SJSA1 (cell line): ENCODE measurements at regions not wholly inside any gene's neighbourhood (a gene's known extent, or its start where the extent isn't known, plus 50 kb on each side); places are given as distances from the start of the nearest gene placed in this dataset.

ENCODE experiments used
- DNase-seq, 2 experiments: peaks; one replicate each; pipeline ENCODE4 v3.0.0-alpha.2; 2015 to 2020; ENCODE audit warnings: low spot score in 2 of 2, low read depth in 1 of 2
- H3K27ac ChIP-seq: fragments of 250-450 bp; sonication (Bioruptor Pico); 2 replicates; pipeline ENCODE4 v1.5.1; 2020; ENCODE audit warnings: mild to moderate bottlenecking, moderate library complexity
- H3K27me3 ChIP-seq: fragments of 250-450 bp; sonication (Bioruptor Pico); replicated peaks from 2 replicates; pipeline ENCODE4 v1.5.1; 2020; ENCODE audit warnings: mild to moderate bottlenecking, moderate library complexity
- H3K36me3 ChIP-seq: fragments of 250-450 bp; sonication (Bioruptor Pico); 2 replicates; pipeline ENCODE4 v1.5.1; 2020; ENCODE audit warnings: mild to moderate bottlenecking
- H3K4me1 ChIP-seq: fragments of 250-450 bp; sonication (Bioruptor Pico); replicated peaks from 2 replicates; pipeline ENCODE4 v1.6.1; 2021; ENCODE audit warnings: mild to moderate bottlenecking
- H3K4me3 ChIP-seq: fragments of 250-450 bp; sonication (Bioruptor Pico); 2 replicates; pipeline ENCODE4 v1.5.1; 2020; ENCODE audit warnings: mild to moderate bottlenecking
- H3K9me3 ChIP-seq: fragments of 250-450 bp; sonication (Bioruptor Pico); replicated peaks from 2 replicates; pipeline ENCODE4 v1.5.1; 2020; ENCODE audit warnings: mild to moderate bottlenecking

GRCh38 chr2:162989507-162989906 is 150.9 kb upstream of the KCNH7 start:
- H3K27ac ChIP-seq, result no peak overlapping the region
- H3K9me3 ChIP-seq, result no peaks in the 10 kb centered on the region
- H3K4me1 ChIP-seq, result no peaks in the 10 kb centered on the region
- no peaks in the 10 kb centered on the region for H3K27me3 ChIP-seq
- DNase-seq, result no peak
- H3K36me3 ChIP-seq, result no peaks in the 10 kb centered on the region
- H3K4me3 ChIP-seq, result no peak overlapping the region

GRCh38 chr2:162974771-162975170 is 136.2 kb upstream of the KCNH7 start:
- no peak for DNase-seq
- H3K27ac ChIP-seq, result no peak overlapping the region
- no peaks in the 10 kb centered on the region for H3K27me3 ChIP-seq
- no peaks in the 10 kb centered on the region for H3K36me3 ChIP-seq
- H3K4me1 ChIP-seq, result no peaks in the 10 kb centered on the region
- no peak overlapping the region for H3K4me3 ChIP-seq
- H3K9me3 ChIP-seq, result no peaks in the 10 kb centered on the region

- Histone ChIP-seq H3K9me3 (no peaks in the 10 kb centered on the region), H3K4me1 (no peaks in the 10 kb centered on the region), H3K36me3 (no peaks in the 10 kb centered on the region), H3K27me3 (no peaks in the 10 kb centered on the region), H3K27ac (no peak overlapping the region), H3K4me3 (no peak overlapping the region)
- no peak for DNase-seq
These were observed 133.8 kb upstream of the KCNH7 start for GRCh38 chr2:162972383-162972782.

- Histone ChIP-seq H3K27ac (no peak overlapping the region), H3K27me3 (no peaks in the 10 kb centered on the region), H3K4me1 (no peaks in the 10 kb centered on the region), H3K36me3 (no peaks in the 10 kb centered on the region), H3K9me3 (no peaks in the 10 kb centered on the region), H3K4me3 (no peak overlapping the region)
- no peak for DNase-seq
These were observed 129.7 kb upstream of the KCNH7 start for GRCh38 chr2:162968306-162968705.

- Histone ChIP-seq H3K36me3 (no peaks in the 10 kb centered on the region), H3K27ac (no peak overlapping the region), H3K27me3 (no peaks in the 10 kb centered on the region), H3K4me1 (no peaks in the 10 kb centered on the region), H3K4me3 (no peak overlapping the region), H3K9me3 (no peaks in the 10 kb centered on the region)
- DNase-seq, result no peak
These were observed 129.2 kb upstream of the KCNH7 start for GRCh38 chr2:162967811-162968210.

DNA sequence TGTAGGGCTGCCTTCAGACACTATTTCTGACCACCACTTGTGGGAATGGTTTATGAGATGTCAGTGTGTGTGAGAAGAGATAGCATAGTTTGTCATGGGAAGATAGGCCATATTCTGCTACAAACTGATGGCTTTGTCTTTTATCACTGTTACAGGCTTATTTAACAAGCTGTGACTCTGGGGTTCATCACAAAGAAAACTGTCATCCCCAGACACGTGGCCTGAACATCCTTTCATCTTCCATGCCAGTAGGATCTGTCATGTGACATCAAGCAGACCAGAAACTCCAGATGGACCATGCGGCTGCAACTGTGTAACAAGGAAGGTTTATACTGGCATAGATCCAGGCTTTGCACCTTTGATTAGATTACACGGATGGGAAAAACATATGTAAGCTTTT is 128.6 kb upstream of the KCNH7 start:
- Histone ChIP-seq H3K27ac (no peak overlapping the region), H3K4me3 (no peak overlapping the region), H3K36me3 (no peaks in the 10 kb centered on the region), H3K9me3 (no peaks in the 10 kb centered on the region), H3K27me3 (no peaks in the 10 kb centered on the region), H3K4me1 (no peaks in the 10 kb centered on the region)
- no peak for DNase-seq

DNA sequence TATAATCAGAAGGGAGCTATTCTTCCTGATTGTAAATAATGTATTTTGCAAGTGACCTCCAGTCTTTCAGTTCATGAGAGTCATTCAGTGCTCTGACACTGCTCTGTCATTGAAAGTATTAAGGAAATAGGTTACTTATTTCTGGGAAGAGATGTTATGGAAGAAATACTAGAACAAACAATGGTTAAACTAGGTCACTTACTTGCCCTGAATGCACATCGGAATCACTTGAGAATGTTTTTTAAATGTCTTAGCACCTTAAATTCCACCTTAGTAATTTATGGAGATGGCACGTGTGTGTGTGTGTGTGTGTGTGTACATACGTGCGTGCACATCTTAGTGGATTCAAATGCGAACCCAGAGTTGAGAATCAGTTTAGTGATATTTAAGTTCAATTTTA is 126.6 kb upstream of the KCNH7 start:
- Histone ChIP-seq H3K36me3 (no peaks in the 10 kb centered on the region), H3K4me3 (no peak overlapping the region), H3K27ac (no peak overlapping the region), H3K9me3 (no peaks in the 10 kb centered on the region), H3K4me1 (no peaks in the 10 kb centered on the region), H3K27me3 (no peaks in the 10 kb centered on the region)
- DNase-seq, result no peak

GRCh38 chr2:162964513-162964912 is 125.9 kb upstream of the KCNH7 start:
- DNase-seq, result no peak
- H3K36me3 ChIP-seq, result no peaks in the 10 kb centered on the region
- H3K4me3 ChIP-seq, result no peak overlapping the region
- H3K4me1 ChIP-seq, result no peaks in the 10 kb centered on the region
- no peaks in the 10 kb centered on the region for H3K9me3 ChIP-seq
- H3K27me3 ChIP-seq, result no peaks in the 10 kb centered on the region
- H3K27ac ChIP-seq, result no peak overlapping the region

DNA sequence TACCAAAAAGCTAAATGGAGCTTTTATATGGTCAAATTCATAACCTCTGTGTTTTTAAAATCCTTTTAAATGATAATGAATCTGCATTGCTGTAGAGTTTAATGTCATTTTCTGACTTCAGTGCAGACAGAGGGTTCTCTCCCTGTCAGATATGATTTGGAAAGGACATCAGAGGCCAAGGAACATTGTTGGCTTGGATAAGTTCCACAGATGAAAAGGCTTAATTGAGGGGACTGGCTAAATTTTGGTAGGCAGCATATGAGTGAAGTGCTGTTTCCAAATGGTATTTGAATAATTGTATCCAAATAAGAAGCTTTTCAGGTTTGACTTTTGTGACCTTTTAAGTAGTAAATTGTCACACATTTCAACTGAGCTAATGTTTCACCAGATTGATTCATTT is 124.6 kb upstream of the KCNH7 start:
- H3K4me3 ChIP-seq, result no peak overlapping the region
- H3K36me3 ChIP-seq, result no peaks in the 10 kb centered on the region
- no peaks in the 10 kb centered on the region for H3K27me3 ChIP-seq
- no peak overlapping the region for H3K27ac ChIP-seq
- H3K4me1 ChIP-seq, result no peaks in the 10 kb centered on the region
- DNase-seq, result no peak
- no peaks in the 10 kb centered on the region for H3K9me3 ChIP-seq

DNA sequence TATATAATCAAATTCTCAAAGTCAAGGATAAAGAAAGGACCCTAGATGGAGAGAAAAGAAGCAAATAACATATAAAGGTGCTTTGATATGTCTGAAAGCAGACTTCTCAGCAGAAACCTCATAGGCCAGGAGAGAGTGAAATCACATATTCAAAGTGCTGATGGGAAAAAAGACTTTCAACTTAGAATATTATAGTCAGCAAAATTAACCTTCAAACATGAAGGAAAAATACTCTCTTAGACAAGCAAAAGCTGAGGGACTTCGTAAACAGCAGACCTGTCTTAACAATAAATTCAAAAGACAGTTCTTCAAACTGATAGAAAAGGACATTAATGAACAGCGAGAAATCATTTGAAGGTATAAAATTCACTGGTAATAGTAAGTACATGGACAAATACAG is 107.2 kb upstream of the KCNH7 start:
- Histone ChIP-seq H3K36me3 (no peaks in the 10 kb centered on the region), H3K4me1 (no peaks in the 10 kb centered on the region), H3K27me3 (no peaks in the 10 kb centered on the region), H3K4me3 (no peak overlapping the region), H3K27ac (no peak overlapping the region), H3K9me3 (no peaks in the 10 kb centered on the region; the same call in 1 of the 2 replicates)
- DNase-seq, result no peak

GRCh38 chr2:162938387-162938786 is 99.8 kb upstream of the KCNH7 start:
- H3K4me3 ChIP-seq, result no peak overlapping the region
- H3K9me3 ChIP-seq, result no peaks in the 10 kb centered on the region; the same call in 1 of the 2 replicates
- no peaks in the 10 kb centered on the region for H3K36me3 ChIP-seq
- H3K4me1 ChIP-seq, result no peaks in the 10 kb centered on the region
- H3K27ac ChIP-seq, result no peak overlapping the region
- H3K27me3 ChIP-seq, result no peaks in the 10 kb centered on the region
- no peak for DNase-seq

DNA sequence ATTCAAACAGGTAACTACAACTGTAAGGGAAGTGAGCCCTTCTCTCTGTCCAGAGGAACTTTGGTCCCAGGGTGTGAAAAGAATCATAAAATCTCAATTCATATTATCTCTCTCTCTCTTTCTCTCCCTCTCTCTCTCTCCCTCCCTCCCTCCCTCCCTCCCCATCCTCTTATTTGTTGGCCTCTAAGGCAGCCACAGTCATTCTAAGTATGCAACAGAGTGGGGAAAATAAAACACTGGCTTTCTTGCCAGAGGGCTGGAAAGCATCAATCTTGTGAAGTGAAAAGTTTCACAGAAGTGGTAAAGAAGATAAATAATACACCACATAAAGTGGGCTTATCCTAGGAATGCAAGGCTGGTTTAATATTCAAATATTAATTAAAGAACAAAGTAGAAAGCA is 95.6 kb upstream of the KCNH7 start:
- H3K36me3 ChIP-seq, result no peaks in the 10 kb centered on the region
- H3K27ac ChIP-seq, result no peak overlapping the region
- DNase-seq, result no peak
- H3K4me1 ChIP-seq, result no peaks in the 10 kb centered on the region
- no peak overlapping the region for H3K4me3 ChIP-seq
- H3K27me3 ChIP-seq, result no peaks in the 10 kb centered on the region
- H3K9me3 ChIP-seq, result no peaks in the 10 kb centered on the region

- Histone ChIP-seq H3K4me1 (peaks cover under 1% of the 10 kb centered on the region; the same call in 1 of the 2 replicates), H3K9me3 (no peaks in the 10 kb centered on the region), H3K27ac (no peak overlapping the region), H3K4me3 (no peak overlapping the region), H3K36me3 (no peaks in the 10 kb centered on the region), H3K27me3 (no peaks in the 10 kb centered on the region)
- DNase-seq, result no peak
These were observed 93.8 kb upstream of the KCNH7 start for GRCh38 chr2:162932416-162932815.

- no peaks in the 10 kb centered on the region for H3K27me3 ChIP-seq
- no peak for DNase-seq
- no peaks in the 10 kb centered on the region for H3K36me3 ChIP-seq
- H3K4me3 ChIP-seq, result no peak overlapping the region
- no peak overlapping the region for H3K27ac ChIP-seq
- H3K4me1 ChIP-seq, result peaks cover 15% of the 10 kb centered on the region
- H3K9me3 ChIP-seq, result no peaks in the 10 kb centered on the region
These were observed 91.0 kb upstream of the KCNH7 start for GRCh38 chr2:162929571-162929970.

GRCh38 chr2:162928356-162928755 is 89.8 kb upstream of the KCNH7 start:
- H3K27me3 ChIP-seq, result no peaks in the 10 kb centered on the region
- peaks cover 15% of the 10 kb centered on the region for H3K4me1 ChIP-seq
- no peak overlapping the region for H3K27ac ChIP-seq
- H3K9me3 ChIP-seq, result no peaks in the 10 kb centered on the region
- no peaks in the 10 kb centered on the region for H3K36me3 ChIP-seq
- DNase-seq, result no peak
- no peak overlapping the region for H3K4me3 ChIP-seq
